HG03460 (cell line): ENCODE measurements at regions not wholly inside any gene's neighbourhood (a gene's known extent, or its start where the extent isn't known, plus 50 kb on each side); places are given as distances from the start of the nearest gene placed in this dataset.

Source experiments
- ATAC-seq: cut with Tn5 transposase; IDR thresholded peaks from one replicate; pipeline ENCODE4 v1.9.1; 2021; ENCODE audit not compliant: unreplicated experiment

DNA sequence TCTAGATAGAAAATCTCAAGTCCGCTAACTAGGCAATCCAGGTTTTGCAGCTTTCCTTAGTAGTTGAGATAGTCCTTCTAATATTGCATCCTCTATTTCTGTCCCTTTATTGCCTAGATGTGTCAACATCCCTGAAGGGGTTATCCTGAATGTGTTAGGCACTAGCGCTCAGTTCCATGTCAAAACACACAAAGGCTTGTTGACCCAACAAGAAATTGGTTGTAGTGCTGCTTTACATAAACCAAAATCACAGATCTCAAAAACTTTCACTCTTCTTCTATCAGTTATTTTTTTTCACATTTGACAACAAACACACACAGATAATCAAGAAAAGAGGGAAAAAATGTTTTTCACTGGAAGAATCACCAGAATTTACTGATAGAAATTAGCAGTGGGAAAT lies 51.4 kb upstream of the SOX2 start:
- no peak for ATAC-seq

DNA sequence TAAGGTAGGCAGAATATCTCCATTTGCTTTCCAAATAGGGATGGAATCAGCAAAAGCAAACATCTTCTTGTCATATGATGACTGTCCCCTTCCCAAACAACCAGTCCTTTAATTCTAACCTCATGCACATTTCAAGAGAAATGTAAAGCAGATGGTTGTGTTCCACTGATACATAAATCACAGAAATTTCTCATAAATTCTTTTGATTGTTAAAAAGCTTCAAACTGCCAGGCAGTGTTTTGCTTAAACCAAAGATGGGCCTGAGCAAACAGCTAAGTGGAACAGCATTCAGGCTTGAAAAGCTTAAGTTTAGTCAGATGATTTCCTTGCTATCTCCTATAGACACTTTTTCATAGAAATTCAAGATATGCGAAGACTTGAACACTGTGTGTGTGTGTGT lies 74.3 kb upstream of the SOX2 start:
- no peak for ATAC-seq

DNA sequence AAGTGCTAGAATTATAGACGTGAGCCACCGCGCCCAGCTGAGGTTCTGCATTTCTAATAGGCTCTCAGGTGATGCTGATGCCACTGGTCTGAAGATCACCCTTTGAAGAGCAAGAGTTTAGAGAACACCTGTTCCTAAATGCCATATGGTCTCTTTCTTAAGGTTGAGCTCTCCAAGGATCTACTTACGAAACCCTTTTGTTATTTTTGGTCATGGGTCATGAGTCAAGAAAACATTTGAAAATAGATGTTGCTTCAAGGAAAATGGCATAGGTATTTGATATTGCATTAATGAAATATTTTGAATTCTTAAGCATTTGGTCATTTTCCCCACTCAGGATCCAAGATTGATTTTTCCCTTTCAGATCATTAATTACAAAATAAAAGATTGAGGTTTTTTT lies 74.7 kb upstream of the SOX2 start:
- ATAC-seq, result no peak

DNA sequence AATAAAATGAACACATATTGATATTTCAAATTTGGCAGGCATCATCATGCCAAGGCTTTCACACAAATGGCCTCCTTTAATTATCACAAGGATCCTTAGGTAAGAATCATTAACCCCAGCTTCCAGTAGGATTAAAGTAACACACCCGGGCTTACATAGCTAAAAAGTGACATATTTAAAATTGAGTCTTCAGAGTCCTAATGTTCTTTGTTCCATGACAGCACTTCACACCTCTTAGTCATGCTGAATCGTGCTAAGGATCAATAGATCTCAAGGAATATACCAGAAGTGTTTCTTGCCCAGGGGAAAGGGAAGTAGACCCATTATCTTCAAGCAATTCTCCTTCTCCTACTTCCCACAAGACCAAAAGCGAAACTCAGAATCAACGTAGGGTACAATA lies 76.6 kb upstream of the SOX2 start:
- ATAC-seq, result no peak

DNA sequence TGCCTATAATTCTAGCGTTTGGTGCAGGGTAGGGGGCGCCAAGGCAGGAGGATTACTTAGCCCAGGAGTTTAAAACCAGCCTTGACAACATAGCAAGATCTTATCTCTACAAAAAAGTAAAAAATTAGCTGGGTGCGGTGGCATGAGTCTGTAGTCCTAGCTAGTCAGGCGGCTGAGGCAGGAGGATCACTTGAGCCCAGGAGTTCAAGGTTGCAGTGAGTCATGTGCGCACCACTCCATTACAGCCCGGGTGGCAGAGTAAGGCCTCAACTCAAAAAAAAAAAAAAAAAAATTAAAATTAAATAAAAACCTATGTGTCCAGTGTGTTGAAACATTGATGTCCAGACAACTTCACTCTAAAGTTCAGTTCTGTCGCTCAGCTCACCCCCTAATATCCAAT lies 78.2 kb upstream of the SOX2 start:
- no peak for ATAC-seq

DNA sequence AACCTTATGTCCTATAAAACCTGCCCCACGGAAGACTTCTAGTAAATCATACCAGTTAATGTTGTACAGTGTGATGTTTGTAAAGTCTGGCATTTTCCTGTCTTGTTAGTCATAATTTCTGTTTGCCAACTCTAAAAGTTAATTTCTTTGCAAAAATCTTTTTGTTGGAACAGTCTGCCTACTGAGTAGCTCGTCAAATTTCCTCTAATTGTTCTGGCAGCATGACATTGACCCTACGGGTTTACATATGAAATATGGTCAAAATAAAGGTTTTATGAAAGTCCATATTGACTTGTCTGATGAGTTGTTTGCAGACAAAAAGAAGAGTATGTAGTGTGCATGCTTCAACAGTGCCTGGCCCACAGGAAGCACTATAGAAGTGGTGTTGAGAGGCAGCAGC lies 79.8 kb upstream of the SOX2 start:
- ATAC-seq, result no peak

DNA sequence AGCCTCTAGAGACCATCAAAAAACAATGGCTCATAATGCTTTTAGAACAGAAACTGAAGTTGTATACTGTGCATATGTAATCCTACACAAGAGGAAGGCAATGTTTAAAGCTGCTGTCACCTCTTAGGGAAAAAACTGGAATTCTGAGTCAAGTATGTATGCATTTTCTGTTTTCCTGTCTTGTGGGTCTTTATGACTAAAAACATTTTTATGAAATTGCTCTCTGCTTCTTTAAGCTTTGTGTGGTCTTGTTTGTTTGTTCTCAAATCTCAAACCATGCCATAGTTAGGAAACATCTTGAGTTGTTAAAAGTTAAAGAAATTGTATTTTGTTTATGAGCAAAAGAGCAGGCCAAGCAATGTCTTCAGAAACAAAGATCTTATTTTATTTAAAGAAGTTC lies 80.9 kb upstream of the SOX2 start:
- ATAC-seq, result no peak

DNA sequence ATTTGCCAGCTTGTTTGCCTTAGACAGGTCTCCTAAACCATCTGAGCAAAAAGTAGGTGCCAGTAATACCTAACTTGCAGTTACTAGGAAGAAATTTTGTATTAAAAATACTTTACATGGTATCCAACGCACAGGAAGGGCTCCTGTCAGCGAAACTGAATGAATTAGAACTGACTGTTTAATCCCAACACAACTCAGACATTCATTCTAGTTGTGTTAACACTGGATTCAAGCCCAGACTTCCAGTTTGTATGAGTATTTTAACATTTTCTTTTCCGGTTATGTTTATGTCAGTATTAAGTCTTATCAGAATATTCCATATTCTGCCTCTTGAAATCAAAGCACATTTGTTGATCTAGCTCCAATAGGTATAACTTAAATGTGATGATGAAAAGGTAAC lies 82.0 kb upstream of the SOX2 start:
- no peak for ATAC-seq

DNA sequence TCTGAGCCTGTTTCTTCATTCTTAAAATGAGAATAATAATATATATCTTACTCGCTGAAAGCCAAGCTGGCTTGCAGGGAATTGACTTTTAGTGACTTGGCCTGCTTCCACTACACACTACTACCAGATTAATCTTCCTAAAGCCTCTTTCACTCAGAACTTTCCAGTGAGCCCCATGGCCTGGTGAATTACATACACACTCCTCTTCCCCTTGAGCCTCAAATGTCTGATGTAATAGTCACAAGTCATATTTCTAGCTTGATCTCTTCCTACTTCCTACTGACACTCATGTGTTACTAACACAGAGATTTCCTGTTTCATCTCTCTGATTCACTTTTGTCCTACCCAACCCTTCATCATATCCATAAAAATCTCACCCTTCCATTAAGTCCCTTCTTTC lies 82.7 kb upstream of the SOX2 start:
- ATAC-seq, result no peak

DNA sequence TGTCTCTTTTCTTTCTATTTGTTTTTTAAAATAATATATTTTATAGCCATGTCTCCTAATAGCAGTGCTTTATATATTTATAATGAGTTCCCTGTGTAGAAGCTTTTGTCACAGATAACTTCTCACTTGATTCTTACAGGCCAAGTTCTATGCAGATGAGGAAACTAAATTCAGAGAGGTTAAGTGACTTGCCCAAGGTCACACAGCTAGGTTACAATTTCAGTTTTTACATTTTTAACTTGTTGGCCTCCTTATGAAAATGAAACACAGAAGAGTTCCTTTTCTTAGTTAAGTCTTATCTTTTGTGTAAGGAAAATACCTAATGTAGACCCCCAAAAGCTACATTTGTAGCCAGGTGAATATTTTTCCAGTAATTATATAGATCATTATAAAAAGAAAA lies 83.3 kb upstream of the SOX2 start:
- no peak for ATAC-seq

DNA sequence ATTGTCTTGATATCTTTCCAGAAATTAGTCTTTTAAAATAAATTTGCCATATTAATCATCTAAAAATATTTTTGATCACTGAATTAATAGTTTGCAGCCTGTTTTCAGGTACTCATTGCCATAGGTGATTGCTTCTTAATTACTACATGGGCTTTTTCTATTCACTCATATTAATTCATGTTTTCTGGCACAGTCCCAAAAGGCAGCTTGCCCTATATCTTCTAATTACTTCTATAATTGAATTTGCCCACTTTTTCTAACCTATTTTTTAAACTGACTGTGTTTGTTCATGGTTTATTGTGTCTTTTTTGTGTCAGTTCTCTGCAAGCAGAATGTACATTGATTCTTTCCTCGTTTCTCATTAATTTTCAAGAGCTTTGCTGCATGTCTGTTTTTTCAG lies 85.7 kb upstream of the SOX2 start:
- no peak for ATAC-seq

DNA sequence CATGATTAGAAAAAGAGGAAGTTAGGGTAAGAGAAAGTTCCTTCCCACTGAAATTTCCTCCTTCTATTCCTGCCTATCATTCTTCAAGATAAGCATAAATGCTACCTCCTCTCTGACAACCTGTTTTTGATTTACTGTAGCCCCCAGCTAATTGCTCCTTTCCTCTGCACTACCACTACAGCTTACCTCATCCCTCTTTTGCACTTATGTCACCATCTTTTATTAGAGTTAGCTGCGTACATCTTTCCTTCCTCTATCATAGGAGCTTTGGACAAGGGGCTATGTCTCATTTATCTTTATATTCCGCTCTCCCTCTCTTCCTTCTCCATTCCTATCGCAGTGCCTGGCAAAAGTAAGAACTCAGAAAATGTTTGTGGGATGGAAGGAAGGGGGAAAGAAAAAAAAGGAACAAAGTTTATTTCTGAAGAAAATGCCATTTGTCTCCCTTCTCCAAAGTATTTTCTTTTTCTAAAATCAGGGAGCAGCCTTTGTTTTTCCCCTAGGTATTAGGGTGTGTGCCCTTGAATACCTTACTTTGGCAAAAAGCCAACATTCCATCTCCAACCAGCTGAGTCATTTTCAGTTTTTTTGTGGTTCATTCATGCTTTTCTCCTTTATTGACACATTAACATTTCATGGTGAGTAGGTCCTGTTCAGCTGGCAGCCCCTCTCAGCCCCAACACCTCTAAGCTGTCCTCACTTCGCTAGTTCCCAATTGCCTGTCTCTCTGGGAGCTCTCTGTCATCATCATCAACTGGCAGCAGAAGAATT lies 87.6 kb upstream of the SOX2 start:
- no peak for ATAC-seq

DNA sequence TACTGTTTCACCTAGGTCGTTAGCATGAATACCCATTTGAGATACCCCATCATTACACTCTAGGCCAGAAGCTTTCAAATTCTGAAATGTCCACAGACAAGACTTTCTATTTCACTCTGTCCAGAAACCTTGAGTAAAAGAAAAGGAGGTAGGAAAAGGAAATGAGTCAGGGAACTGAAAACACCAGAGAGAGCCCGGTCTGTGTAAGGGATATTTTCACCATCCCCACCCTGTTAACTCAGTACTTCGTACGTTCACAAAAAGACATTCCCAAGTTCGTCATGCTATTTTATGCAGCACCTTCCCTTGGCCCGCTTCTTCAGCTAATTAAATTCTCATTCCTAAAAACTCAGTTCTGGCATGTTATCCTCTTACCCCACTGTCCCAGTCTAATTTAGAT lies 89.4 kb upstream of the SOX2 start:
- ATAC-seq, result no peak

DNA sequence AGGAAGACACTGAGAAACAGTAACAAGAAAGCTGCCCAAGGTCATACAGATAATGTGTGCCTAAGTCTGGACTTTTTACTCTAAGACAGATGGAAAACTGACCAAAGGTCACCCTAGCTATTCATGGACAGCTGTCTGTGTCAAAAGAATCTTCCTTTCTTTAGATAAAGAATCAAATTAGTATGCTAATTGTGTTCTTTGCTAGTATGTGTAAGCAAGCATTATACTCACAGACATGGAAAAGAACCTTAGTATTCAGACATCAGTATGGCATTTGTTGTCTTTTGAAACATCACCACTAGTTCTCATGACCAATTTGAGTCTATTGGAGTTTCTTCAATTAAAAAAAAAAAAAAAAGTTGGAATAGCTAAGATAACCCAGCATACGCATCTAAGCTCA lies 91.8 kb upstream of the SOX2 start:
- ATAC-seq, result no peak

DNA sequence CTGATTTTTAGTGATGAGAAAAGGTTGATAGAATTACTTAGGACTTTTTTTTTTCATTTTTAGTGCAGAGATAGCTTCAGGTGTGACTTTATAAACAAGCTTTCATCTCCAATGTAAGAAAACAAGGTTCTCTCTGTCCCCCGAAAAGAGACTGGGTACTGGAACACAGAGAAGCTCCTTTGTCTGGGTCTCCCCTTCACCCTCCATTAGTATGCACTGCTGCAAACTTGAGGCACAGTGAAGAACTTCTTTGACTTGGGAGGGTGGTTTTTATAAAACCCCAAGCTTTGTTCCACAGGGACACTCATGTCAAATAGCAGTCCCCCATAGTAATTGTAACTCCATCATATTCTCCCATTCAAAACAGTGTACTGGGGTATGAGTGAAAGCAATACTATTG lies 93.5 kb upstream of the SOX2 start:
- ATAC-seq, result no peak

DNA sequence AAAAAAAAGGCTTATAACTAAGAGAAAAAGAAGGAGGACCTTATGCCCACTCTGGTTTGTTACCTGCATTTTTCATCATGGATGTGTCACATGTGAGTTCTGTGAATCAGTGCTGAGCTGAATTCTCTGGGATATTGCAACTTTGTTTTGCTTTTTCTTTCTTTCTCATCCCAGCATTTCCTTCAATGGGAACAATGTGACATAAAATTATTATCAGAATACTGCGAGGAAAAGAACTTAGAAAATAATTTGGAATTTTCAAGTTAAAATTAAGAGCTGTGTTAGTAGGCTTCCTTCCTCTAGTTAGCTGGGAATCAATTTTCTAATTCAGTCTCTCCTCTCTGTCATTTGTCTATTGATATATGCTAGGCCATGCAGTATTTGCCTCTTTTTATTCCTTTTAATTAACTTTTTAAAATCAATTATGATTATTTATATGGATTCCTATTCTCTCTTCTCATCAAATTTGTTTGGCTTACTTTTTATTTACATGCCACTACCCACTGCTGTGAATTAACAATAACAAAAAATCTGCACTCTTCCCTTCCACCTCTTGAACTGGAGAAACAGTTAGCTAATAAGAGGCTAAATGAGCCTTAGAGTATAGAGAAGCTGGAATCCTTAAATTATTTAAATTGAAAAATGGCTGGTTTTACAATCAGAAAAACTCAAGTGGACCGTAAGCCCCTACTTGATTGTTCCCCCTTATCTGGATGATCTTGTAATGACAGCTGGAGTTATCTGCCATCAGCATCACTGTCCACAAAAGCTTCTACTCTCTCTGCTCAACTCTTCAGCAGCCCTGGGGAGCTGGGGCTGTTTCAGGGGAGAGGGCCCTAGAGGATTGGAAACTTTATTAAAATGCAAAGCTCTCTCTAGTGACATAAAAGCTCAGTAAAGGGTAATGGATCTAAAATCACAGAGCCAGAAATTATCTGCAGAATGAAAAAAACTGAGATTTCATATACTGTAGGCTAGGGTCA lies 95.3 kb upstream of the SOX2 start:
- ATAC-seq, result no peak

DNA sequence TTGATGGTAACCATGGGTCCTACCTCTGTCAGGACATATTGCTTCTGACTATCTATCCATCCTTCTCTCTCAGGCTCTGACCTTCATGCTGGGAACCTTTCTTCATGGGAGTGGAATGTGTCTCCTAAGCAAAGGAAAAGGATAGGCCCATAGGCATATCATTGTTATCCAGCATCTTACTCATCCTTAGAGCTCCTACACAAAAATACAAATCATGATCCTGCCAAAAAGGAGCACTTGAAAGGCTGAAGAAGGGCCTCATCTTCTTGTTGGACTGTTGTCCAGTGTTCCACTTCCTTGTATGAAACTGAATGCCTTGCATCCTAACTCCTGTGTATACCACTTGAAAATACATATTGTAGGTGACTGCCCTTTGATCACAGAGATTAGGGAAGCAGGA lies 96.1 kb upstream of the SOX2 start:
- ATAC-seq, result no peak

DNA sequence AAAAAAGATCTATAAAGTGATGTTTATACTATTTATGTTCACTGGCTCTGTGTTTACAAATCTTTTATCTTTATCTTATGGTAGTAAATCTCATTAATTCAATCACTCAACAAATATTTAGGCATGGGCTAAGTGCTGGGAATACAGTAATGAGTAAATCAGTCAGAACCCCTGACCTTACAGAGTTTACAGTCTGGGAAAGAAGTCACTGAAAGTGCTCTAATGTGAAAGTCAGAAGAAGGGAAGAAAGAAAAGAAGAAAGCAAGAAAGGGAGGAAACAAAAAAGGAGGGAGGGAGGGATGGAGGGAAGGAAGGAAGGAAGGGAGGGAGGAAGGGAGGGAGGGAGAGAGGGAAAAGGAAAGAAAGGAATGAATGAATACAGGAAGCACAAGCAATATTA lies 96.8 kb upstream of the SOX2 start:
- ATAC-seq, result no peak

DNA sequence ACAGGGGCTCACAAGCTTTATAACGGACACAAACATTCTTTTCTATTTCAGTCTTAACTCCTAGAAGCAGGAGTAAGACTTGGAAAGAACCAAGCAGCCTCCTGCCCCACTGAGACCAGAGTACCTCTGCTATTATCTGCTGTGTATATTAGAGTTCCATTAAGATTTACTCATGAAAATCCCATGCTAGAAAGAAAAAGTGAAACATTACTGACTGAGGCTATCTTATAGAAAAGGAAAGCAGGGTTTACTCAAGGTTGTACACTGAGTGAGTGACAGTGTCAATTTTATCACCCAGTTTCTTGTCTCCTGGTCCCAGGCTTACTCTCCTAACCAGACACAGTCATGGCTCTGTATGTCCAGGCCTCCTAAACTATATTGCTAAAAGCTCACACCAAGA lies 97.9 kb upstream of the SOX2 start:
- ATAC-seq, result no peak

DNA sequence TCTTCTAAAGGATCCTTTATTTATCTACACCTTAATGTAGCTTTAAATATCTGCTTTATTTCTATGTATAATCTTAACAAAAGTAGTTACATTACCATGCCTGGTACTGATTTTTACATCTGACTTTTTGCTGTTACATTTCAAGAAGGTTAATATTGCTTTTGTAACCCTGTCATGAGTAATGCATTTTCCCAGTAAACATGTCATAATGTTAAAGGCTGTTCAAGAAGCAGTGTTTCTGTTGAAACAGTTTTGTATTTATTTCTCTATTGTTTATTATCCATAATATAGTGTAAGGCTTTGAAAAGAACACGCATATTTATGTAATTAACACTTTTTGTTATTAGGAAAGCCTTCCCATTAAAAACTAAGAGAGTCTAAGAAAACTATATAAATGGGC lies 98.5 kb upstream of the SOX2 start:
- no peak for ATAC-seq

DNA sequence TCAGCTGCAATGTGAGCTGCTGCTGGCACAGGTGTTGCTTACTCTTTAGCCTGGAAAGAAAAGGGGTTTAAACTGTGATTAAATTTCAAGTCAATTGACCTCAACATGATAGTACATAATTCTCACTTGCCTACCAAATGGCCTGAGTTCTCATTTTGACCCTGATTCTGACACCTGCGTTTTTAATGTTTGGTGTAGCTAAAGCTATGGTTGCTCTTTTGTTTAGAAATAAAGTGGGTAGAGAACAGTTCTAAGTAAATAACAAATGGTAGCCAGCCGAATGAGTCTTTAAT lies 100.8 kb upstream of the SOX2 start:
- ATAC-seq, result no peak

DNA sequence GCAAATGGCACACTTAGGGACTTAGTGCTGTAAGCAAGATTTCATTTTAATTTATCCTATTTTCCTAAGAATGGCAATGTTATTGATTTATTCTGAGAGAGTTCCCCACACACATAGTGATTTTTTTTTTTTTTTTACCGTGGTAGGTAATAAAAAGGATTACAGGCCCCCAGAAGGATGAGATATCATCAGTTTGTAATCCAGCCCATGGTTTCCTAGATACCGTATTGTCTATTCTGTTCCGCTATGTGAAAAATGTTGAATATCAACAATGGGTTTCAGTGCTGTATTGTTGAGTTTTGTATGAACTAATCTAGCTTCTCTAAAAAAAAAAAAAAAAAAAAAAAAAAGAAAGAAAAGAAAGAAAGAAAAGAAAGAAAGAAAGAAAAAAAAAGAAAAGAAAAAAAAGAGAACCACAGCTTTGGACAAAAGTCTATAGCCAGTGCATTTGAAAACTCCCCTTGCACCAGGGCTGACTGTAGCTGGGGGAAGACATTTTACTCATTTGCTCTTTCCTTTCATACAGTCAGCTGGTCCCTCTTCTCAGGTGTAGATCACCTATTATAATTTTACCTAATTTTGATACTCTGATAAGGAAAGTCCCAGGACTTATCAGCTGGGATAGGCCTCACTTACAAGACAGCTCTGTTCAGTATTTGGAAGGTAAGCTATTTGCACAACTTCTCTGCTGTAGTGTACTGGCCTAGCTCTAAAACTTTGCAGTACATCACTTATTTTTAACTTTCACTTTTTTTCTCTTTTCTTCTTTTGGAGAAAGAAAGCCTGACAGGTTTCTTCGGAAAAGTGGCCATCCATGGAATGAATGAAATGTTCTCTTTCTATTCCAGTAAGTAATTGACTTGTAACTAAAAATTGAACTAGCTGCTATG lies 101.4 kb upstream of the SOX2 start:
- no peak for ATAC-seq
